ENCODE measurements at regions not wholly inside any gene's neighbourhood (a gene's known extent, or its start where the extent isn't known, plus 50 kb on each side); places are given as distances from the start of the nearest gene placed in this dataset.

DNA sequence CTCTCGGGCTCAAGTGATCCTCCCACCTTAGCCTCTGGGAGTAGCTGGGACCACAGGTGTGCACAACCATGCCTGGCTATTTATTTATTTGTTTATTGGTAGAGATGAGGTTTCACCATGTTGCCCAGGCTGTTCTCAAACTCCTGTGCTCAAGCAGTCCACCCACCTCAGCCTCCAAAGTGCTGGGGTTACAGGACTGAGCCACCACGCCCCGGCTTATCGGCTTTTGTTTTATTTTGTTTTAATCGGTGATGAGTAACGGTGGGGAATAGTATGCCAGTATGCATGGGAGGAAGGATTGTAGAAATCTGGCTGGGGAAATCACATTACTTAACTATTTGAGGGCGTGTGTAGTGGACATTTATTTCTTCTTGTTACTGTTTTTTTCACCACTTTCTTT, 451.0 kb upstream of the GOLIM4 start:
- TF ChIP-seq SMC3 (conservative IDR thresholded peaks at IDR 0.05; ENCODE audit: poor library complexity), result no peak
- TF ChIP-seq EZH2 (IDR thresholded peaks at IDR 0.05; ENCODE audit: borderline replicate concordance, insufficient read depth, low read length, poor library complexity, severe bottlenecking), result no peak
- TF ChIP-seq, protein P1, sequence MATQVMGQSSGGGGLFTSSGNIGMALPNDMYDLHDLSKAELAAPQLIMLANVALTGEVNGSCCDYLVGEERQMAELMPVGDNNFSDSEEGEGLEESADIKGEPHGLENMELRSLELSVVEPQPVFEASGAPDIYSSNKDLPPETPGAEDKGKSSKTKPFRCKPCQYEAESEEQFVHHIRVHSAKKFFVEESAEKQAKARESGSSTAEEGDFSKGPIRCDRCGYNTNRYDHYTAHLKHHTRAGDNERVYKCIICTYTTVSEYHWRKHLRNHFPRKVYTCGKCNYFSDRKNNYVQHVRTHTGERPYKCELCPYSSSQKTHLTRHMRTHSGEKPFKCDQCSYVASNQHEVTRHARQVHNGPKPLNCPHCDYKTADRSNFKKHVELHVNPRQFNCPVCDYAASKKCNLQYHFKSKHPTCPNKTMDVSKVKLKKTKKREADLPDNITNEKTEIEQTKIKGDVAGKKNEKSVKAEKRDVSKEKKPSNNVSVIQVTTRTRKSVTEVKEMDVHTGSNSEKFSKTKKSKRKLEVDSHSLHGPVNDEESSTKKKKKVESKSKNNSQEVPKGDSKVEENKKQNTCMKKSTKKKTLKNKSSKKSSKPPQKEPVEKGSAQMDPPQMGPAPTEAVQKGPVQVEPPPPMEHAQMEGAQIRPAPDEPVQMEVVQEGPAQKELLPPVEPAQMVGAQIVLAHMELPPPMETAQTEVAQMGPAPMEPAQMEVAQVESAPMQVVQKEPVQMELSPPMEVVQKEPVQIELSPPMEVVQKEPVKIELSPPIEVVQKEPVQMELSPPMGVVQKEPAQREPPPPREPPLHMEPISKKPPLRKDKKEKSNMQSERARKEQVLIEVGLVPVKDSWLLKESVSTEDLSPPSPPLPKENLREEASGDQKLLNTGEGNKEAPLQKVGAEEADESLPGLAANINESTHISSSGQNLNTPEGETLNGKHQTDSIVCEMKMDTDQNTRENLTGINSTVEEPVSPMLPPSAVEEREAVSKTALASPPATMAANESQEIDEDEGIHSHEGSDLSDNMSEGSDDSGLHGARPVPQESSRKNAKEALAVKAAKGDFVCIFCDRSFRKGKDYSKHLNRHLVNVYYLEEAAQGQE (IDR thresholded peaks at IDR 0.05; ENCODE audit: borderline replicate concordance), result no peak
- no peak for TF ChIP-seq TAF1 (IDR thresholded peaks at IDR 0.05; ENCODE audit: low read depth)
- TF ChIP-seq EP300 (conservative IDR thresholded peaks at IDR 0.05; ENCODE audit: poor library complexity, severe bottlenecking), result no peak
- no peak for TF ChIP-seq RAD21 (conservative IDR thresholded peaks at IDR 0.05)
- Histone ChIP-seq H3K27me3 (ENCODE audit: insufficient read depth, low read depth, low read length) (no peaks in the 10 kb centered on the region), H3K9me2 (ENCODE audit: insufficient read depth, low read length) (no peaks in the 10 kb centered on the region), H3K79me2 (replicated peaks; ENCODE audit: insufficient read depth, low read length) (no peaks in the 10 kb centered on the region), H2AFZ (ENCODE audit: low read depth, low read length) (no peak overlapping the region), H3K9ac (ENCODE audit: low read length) (no peak overlapping the region), H3K4me3 (ENCODE audit: low read length) (no peak overlapping the region), H4K20me1 (ENCODE audit: insufficient read depth) (no peaks in the 10 kb centered on the region), H3K4me2 (ENCODE audit: low read length) (no peak overlapping the region), H3K9me3 (ENCODE audit: low read length) (no peaks in the 10 kb centered on the region), H3F3A (ENCODE audit: insufficient read depth, low read length, poor library complexity, severe bottlenecking) (no peaks in the 10 kb centered on the region), H3K36me3 (ENCODE audit: insufficient read depth, low read length) (no peaks in the 10 kb centered on the region), H3K27ac (ENCODE audit: low read length) (no peak overlapping the region)

DNA sequence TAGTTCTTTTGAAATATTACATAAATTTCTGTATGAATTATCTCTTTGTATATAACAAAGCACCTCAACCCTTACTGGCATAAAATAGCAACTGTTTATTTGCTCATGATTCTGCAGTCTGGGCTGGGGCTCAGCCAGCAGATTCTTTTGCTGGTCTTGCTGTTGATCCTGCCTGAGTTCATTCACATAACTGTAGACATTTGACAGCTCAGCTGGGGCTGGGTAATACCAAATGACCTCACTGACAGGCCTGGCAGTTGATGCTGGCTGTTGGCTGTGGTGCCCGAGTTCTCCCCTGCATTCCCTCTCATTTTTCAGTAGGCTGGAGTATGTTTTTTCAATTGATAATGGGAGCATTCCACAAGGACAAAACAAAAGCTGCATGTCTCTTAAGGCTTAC, 449.9 kb upstream of the GOLIM4 start:
- Histone ChIP-seq H4K20me1 (ENCODE audit: insufficient read depth) (no peaks in the 10 kb centered on the region), H3K4me3 (ENCODE audit: low read length) (no peak overlapping the region), H2AFZ (ENCODE audit: low read depth, low read length) (no peak overlapping the region), H3K9me2 (ENCODE audit: insufficient read depth, low read length) (no peaks in the 10 kb centered on the region), H3F3A (ENCODE audit: insufficient read depth, low read length, poor library complexity, severe bottlenecking) (no peaks in the 10 kb centered on the region), H3K4me2 (ENCODE audit: low read length) (no peak overlapping the region), H3K36me3 (ENCODE audit: insufficient read depth, low read length) (no peaks in the 10 kb centered on the region), H3K27me3 (ENCODE audit: insufficient read depth, low read depth, low read length) (no peaks in the 10 kb centered on the region), H3K9ac (ENCODE audit: low read length) (no peak overlapping the region), H3K27ac (ENCODE audit: low read length) (no peak overlapping the region), H3K79me2 (replicated peaks; ENCODE audit: insufficient read depth, low read length) (no peaks in the 10 kb centered on the region), H3K9me3 (ENCODE audit: low read length) (no peaks in the 10 kb centered on the region)
- TF ChIP-seq RAD21 (conservative IDR thresholded peaks at IDR 0.05), result no peak
- no peak for TF ChIP-seq MXI1 (conservative IDR thresholded peaks at IDR 0.05; ENCODE audit: poor library complexity, severe bottlenecking)
- TF ChIP-seq EZH2 (IDR thresholded peaks at IDR 0.05; ENCODE audit: borderline replicate concordance, insufficient read depth, low read length, poor library complexity, severe bottlenecking), result no peak
- TF ChIP-seq POLR2AphosphoS5 (IDR thresholded peaks at IDR 0.05), result no peak
- TF ChIP-seq SMC3 (conservative IDR thresholded peaks at IDR 0.05; ENCODE audit: poor library complexity), result no peak
- TF ChIP-seq, protein P2, sequence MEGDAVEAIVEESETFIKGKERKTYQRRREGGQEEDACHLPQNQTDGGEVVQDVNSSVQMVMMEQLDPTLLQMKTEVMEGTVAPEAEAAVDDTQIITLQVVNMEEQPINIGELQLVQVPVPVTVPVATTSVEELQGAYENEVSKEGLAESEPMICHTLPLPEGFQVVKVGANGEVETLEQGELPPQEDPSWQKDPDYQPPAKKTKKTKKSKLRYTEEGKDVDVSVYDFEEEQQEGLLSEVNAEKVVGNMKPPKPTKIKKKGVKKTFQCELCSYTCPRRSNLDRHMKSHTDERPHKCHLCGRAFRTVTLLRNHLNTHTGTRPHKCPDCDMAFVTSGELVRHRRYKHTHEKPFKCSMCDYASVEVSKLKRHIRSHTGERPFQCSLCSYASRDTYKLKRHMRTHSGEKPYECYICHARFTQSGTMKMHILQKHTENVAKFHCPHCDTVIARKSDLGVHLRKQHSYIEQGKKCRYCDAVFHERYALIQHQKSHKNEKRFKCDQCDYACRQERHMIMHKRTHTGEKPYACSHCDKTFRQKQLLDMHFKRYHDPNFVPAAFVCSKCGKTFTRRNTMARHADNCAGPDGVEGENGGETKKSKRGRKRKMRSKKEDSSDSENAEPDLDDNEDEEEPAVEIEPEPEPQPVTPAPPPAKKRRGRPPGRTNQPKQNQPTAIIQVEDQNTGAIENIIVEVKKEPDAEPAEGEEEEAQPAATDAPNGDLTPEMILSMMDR (IDR thresholded peaks at IDR 0.05; ENCODE audit: poor library complexity, severe bottlenecking), result no peak
- no peak for TF ChIP-seq TAF1 (IDR thresholded peaks at IDR 0.05; ENCODE audit: low read depth)
- TF ChIP-seq EP300 (conservative IDR thresholded peaks at IDR 0.05; ENCODE audit: poor library complexity, severe bottlenecking), result no peak
- TF ChIP-seq, protein P1 (IDR thresholded peaks at IDR 0.05; ENCODE audit: borderline replicate concordance), result no peak
